Right lobe of liver (tissue), 4 donors: ENCODE measurements at regions not wholly inside any gene's neighbourhood (a gene's known extent, or its start where the extent isn't known, plus 50 kb on each side); places are given as distances from the start of the nearest gene placed in this dataset.

Source experiments
- CTCF ChIP-seq, 4 donors: fragments of 200-600 bp in 3 of 4; fragments of 450-650 bp in 1 of 4; IDR thresholded peaks; one replicate each; pipeline versions ENCODE4 v1.5.1 to v1.8.0; 2016 to 2022; ENCODE audit warnings: antibody characterized with exemption in 4 of 4, mild to moderate bottlenecking in 2 of 4
- POLR2A ChIP-seq: fragments of 450-650 bp; IDR thresholded peaks from one replicate; pipeline ENCODE4 v1.6.1; 2017; ENCODE audit warnings: antibody characterized with exemption, mild to moderate bottlenecking
- donor health status: DM: no; HTN: no; CAD: no.
- donor health status: DM: no; HTN: no; CAD: no.
- donor health status: DM: no; HTN: yes; CAD: no.

GRCh38 chr3:182708810-182709209 is 84.5 kb upstream of the ATP11B start:
- no peak for TF ChIP-seq POLR2A
- TF ChIP-seq CTCF (IDR thresholded peaks at IDR 0.05) = no peak
